ENCODE measurements at regions not wholly inside any gene's neighbourhood (a gene's known extent, or its start where the extent isn't known, plus 50 kb on each side); places are given as distances from the start of the nearest gene placed in this dataset.

DNA sequence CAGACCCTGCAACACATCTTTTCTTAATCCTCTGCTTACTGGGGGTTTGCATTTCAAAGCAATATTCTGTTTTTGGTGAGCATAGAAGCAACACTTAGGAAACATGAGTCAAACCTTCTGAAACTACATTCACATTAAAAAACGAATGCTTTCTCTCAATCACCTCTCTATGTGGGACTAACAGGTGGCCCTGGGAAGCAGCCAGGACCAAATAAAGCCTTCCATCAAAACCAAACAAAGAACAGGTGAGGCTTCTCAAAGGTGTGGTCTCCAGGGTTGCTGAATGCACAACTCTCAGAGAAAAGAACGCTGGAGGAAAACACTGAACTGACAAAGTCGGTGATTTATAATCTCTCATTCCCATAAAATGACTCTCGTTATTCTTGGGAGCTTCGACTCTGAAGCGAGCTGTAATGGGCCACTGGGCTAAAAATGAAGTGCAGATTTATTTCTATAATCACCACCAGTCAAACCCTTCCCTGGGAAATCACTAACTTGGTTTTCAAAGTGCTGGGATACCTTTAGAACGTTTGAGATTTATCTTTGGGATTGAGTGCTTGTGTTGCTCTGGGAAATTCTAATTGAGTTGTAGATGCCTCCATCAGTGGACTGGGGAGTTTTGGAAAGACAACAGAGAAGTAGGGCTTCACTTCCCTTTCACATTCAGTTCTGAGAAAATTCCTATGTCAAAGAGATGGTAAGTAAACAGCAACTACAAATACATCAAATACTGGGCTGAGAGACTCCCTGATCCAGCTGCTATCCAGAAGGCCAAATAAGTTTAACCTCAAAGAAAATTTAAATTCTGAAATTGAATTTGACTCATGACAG is 262.0 kb upstream of the TMPO start:
- DNase-seq (ENCODE audit: low read depth) = no peak
- no peak for TF ChIP-seq CTCF (conservative IDR thresholded peaks at IDR 0.05; ENCODE audit: low read length)

GRCh38 chr12:98256830-98257229 is 258.6 kb upstream of the TMPO start:
- H3K4me3 ChIP-seq (ENCODE audit: low read length) = no peak overlapping the region
- DNase-seq (ENCODE audit: low read depth) = no peak
- no peak for TF ChIP-seq CTCF (conservative IDR thresholded peaks at IDR 0.05; ENCODE audit: low read length)

More for the DNA sequence above, 262.0 kb upstream of the TMPO start:
- no peak overlapping the region for H3K4me3 ChIP-seq (ENCODE audit: low read length)

DNA sequence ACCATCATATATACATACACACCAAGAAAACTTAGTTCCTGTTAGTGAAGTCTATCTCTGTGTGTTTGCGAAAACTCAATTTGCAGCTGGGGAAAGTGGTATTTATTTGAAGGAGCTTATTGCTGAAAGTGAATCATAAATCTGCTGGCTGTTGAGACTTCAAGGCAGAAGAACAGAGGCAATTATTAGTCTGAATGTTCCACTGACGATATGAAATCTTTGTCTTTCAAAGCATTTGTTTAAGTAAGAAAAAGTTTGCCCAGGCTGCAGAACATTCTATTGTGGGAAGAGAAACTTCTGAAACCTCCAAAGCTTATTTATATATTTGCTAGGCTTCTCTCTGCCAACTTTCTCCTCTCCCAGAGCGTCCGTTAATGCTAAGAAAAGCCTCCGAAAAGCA is 255.7 kb upstream of the TMPO start:
- no peak for DNase-seq (ENCODE audit: low read depth)
- no peak for TF ChIP-seq CTCF (conservative IDR thresholded peaks at IDR 0.05; ENCODE audit: low read length)
- no peak overlapping the region for H3K4me3 ChIP-seq (ENCODE audit: low read length)

DNA sequence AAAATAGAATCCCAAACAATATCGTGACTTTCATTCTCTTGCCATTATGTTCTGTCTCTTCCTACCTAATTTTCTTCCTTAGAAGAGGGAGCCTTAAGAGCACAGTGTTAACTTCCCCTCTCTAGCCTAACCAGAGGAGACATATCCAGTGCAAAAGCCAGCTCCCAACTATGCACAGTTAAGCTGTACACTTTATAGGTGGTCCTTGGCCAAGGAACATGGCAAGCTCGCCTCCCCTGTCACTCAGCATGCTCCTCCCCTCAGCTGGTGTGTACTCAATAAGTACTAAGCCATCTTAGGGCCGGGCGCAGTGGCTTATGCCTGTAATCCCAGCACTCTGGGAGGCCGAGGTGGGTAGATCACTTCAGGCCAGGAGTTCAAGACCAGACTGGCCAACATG is 255.1 kb upstream of the TMPO start:
- TF ChIP-seq CTCF (conservative IDR thresholded peaks at IDR 0.05; ENCODE audit: low read length) = no peak
- no peak overlapping the region for H3K4me3 ChIP-seq (ENCODE audit: low read length)
- no peak for DNase-seq (ENCODE audit: low read depth)

- no peak overlapping the region for H3K4me3 ChIP-seq (ENCODE audit: low read length)
- TF ChIP-seq CTCF (conservative IDR thresholded peaks at IDR 0.05; ENCODE audit: low read length) = no peak
- no peak for DNase-seq (ENCODE audit: low read depth)
Observed at GRCh38 chr12:98262902-98263301, 252.5 kb upstream of the TMPO start.

GRCh38 chr12:98274430-98275130 is 240.8 kb upstream of the TMPO start:
- TF ChIP-seq CTCF (conservative IDR thresholded peaks at IDR 0.05; ENCODE audit: low read length) = no peak
- DNase-seq (ENCODE audit: low read depth) = no peak
- no peak overlapping the region for H3K4me3 ChIP-seq (ENCODE audit: low read length)

GRCh38 chr12:98275131-98275475 is 240.3 kb upstream of the TMPO start:
- no peak for TF ChIP-seq CTCF (conservative IDR thresholded peaks at IDR 0.05; ENCODE audit: low read length)
- DNase-seq (ENCODE audit: low read depth) = no peak
- no peak overlapping the region for H3K4me3 ChIP-seq (ENCODE audit: low read length)

Data from AG10803 (cell line).